Keratinocyte (primary cell): ENCODE measurements at regions not wholly inside any gene's neighbourhood (a gene's known extent, or its start where the extent isn't known, plus 50 kb on each side); places are given as distances from the start of the nearest gene placed in this dataset.

Source experiments
- DNase-seq: peaks from one replicate; pipeline ENCODE4 v3.0.0-alpha.2; 2011; ENCODE audit warnings: low read depth, missing footprints, low spot score
- FAIRE-seq: peaks from 2 replicates; lab custom pipeline; 2011; peaks lifted over from hg19 to GRCh38; lab: Jason Lieb, UNC
- H2AFZ ChIP-seq: 2 replicates; pipeline ENCODE4 v1.6.0; 2012; ENCODE audit warnings: low read length, control low read depth, inconsistent platforms; ENCODE audit not compliant: control insufficient read depth
- H3K27ac ChIP-seq: 2 replicates; pipeline ENCODE4 v1.5.1; 2011; ENCODE audit warnings: low read length; ENCODE audit not compliant: control insufficient read depth, insufficient read depth
- H3K27me3 ChIP-seq: 3 replicates; pipeline ENCODE4 v1.6.0; 2011; ENCODE audit warnings: low read length; ENCODE audit not compliant: control insufficient read depth, insufficient read depth; ENCODE audit errors: extremely low read depth
- H3K36me3 ChIP-seq, 2 experiments: 2 replicates in 1 of 2; 3 replicates in 1 of 2; pipeline ENCODE4 v1.5.1; 2011; ENCODE audit warnings: low read length in 2 of 2, mild to moderate bottlenecking in 1 of 2; ENCODE audit not compliant: control insufficient read depth in 2 of 2, insufficient read depth in 2 of 2; ENCODE audit errors: extremely low read depth in 1 of 2
- H3K4me1 ChIP-seq: 3 replicates; pipeline ENCODE4 v1.5.1; 2011; ENCODE audit warnings: low read length; ENCODE audit not compliant: control insufficient read depth, insufficient read depth; ENCODE audit errors: extremely low read depth
- H3K4me2 ChIP-seq: 3 replicates; pipeline ENCODE4 v1.6.0; 2011; ENCODE audit warnings: low read depth, low read length; ENCODE audit not compliant: control insufficient read depth, insufficient read depth; ENCODE audit errors: extremely low read depth
- H3K4me3 ChIP-seq, 3 experiments: fragments of 200-600 bp in 1 of 3; sonication (generic) in 1 of 3; 2 replicates in 2 of 3; 3 replicates in 1 of 3; pipeline ENCODE4 v1.5.1; 2011 to 2016; ENCODE audit warnings: low read length in 3 of 3, mild to moderate bottlenecking in 3 of 3, control low read depth in 2 of 3, inconsistent platforms in 1 of 3, low read depth in 1 of 3, mixed read lengths in 1 of 3, mixed run types in 1 of 3, moderate library complexity in 1 of 3; ENCODE audit not compliant: control insufficient read depth in 2 of 3, insufficient read depth in 2 of 3; ENCODE audit errors: extremely low read depth in 1 of 3
- H3K79me2 ChIP-seq: 2 replicates; pipeline ENCODE4 v1.6.0; 2012; ENCODE audit warnings: low read length; ENCODE audit not compliant: control insufficient read depth, insufficient read depth
- H3K9ac ChIP-seq: 3 replicates; pipeline ENCODE4 v1.6.0; 2011; ENCODE audit warnings: low read length; ENCODE audit not compliant: control insufficient read depth, insufficient read depth; ENCODE audit errors: extremely low read depth
- H3K9me1 ChIP-seq: 3 replicates; pipeline ENCODE4 v1.6.0; 2011; ENCODE audit warnings: low read length; ENCODE audit not compliant: control insufficient read depth, insufficient read depth; ENCODE audit errors: extremely low read depth
- H3K9me3 ChIP-seq: 2 replicates; pipeline ENCODE4 v1.5.1; 2012; ENCODE audit warnings: low read depth, low read length; ENCODE audit not compliant: control insufficient read depth
- H4K20me1 ChIP-seq: 3 replicates; pipeline ENCODE4 v1.6.0; 2011; ENCODE audit warnings: low read length; ENCODE audit not compliant: control insufficient read depth, insufficient read depth; ENCODE audit errors: extremely low read depth
- EZH2 ChIP-seq: IDR thresholded peaks from one replicate; pipeline ENCODE4 v1.6.1; 2012; ENCODE audit warnings: inconsistent platforms, mild to moderate bottlenecking, low read length, moderate library complexity
- dilution Hi-C: fragments of 300-500 bp; cut with MboI; formaldehyde crosslinking; loops from one replicate; pipeline ENCODE4 v1.7.0; 2020; ENCODE audit warnings: low sequenced_read_pairs; ENCODE audit not compliant: extremely low pct_ligation_motif_present
- TF ChIP-seq, protein P1 (sequence below), 3 experiments: IDR thresholded peaks in 1 of 3; conservative IDR thresholded peaks in 1 of 3; optimal IDR thresholded peaks in 1 of 3; 2 replicates in 2 of 3; 3 replicates in 1 of 3; pipeline versions ENCODE3 to v1.5.1; 2011; ENCODE audit warnings: low read length in 3 of 3, mild to moderate bottlenecking in 3 of 3, moderate library complexity in 2 of 3, control low read depth in 1 of 3, inconsistent platforms in 1 of 3; ENCODE audit not compliant: insufficient read depth in 2 of 3; ENCODE audit errors: extremely low read depth in 1 of 3

- Histone ChIP-seq H3K36me3 (no peaks in the 10 kb centered on the region), H3K4me3 (no peak overlapping the region), H2AFZ (no peak overlapping the region), H3K9me3 (no peaks in the 10 kb centered on the region), H3K27ac (no peak overlapping the region), H3K79me2 (no peaks in the 10 kb centered on the region), H3K9ac (no peak overlapping the region), H3K4me2 (no peak overlapping the region), H3K27me3 (no peaks in the 10 kb centered on the region), H3K9me1 (no peaks in the 10 kb centered on the region), H4K20me1 (no peaks in the 10 kb centered on the region), H3K4me1 (no peaks in the 10 kb centered on the region)
- DNase-seq (no peak), FAIRE-seq (no peak)
- dilution Hi-C loops, result no loop called here
- TF ChIP-seq, protein P1, sequence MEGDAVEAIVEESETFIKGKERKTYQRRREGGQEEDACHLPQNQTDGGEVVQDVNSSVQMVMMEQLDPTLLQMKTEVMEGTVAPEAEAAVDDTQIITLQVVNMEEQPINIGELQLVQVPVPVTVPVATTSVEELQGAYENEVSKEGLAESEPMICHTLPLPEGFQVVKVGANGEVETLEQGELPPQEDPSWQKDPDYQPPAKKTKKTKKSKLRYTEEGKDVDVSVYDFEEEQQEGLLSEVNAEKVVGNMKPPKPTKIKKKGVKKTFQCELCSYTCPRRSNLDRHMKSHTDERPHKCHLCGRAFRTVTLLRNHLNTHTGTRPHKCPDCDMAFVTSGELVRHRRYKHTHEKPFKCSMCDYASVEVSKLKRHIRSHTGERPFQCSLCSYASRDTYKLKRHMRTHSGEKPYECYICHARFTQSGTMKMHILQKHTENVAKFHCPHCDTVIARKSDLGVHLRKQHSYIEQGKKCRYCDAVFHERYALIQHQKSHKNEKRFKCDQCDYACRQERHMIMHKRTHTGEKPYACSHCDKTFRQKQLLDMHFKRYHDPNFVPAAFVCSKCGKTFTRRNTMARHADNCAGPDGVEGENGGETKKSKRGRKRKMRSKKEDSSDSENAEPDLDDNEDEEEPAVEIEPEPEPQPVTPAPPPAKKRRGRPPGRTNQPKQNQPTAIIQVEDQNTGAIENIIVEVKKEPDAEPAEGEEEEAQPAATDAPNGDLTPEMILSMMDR (optimal IDR thresholded peaks at IDR 0.05 in 1 of 3, IDR thresholded peaks at IDR 0.05 in 1 of 3, conservative IDR thresholded peaks at IDR 0.05 in 1 of 3; ENCODE audit: extremely low read depth in 1 of 3, insufficient read depth in 2 of 3, low read length in 3 of 3), result no peak
- no peak for TF ChIP-seq EZH2
These were observed 198.7 kb upstream of the PBX1 start for GRCh38 chr1:164360265-164360664.

GRCh38 chr1:164361927-164362326 lies 197.1 kb upstream of the PBX1 start:
- no peak overlapping the region for H3K27ac ChIP-seq
- no peaks in the 10 kb centered on the region for H3K79me2 ChIP-seq
- no peak overlapping the region for H2AFZ ChIP-seq
- no peaks in the 10 kb centered on the region for H3K9me3 ChIP-seq
- no peak for TF ChIP-seq EZH2
- TF ChIP-seq, protein P1 (optimal IDR thresholded peaks at IDR 0.05 in 1 of 3, IDR thresholded peaks at IDR 0.05 in 1 of 3, conservative IDR thresholded peaks at IDR 0.05 in 1 of 3; ENCODE audit: extremely low read depth in 1 of 3, insufficient read depth in 2 of 3, low read length in 3 of 3), result no peak
- dilution Hi-C loops, result no loop called here
- no peak for FAIRE-seq
- H4K20me1 ChIP-seq, result no peaks in the 10 kb centered on the region
- no peak overlapping the region for H3K9ac ChIP-seq
- H3K4me1 ChIP-seq, result no peaks in the 10 kb centered on the region
- DNase-seq, result no peak
- no peaks in the 10 kb centered on the region for H3K27me3 ChIP-seq
- no peaks in the 10 kb centered on the region for H3K36me3 ChIP-seq
- no peaks in the 10 kb centered on the region for H3K9me1 ChIP-seq
- no peak overlapping the region for H3K4me2 ChIP-seq
- no peak overlapping the region for H3K4me3 ChIP-seq
